Stomach (tissue), 4 donors: ENCODE measurements at regions not wholly inside any gene's neighbourhood (a gene's known extent, or its start where the extent isn't known, plus 50 kb on each side); places are given as distances from the start of the nearest gene placed in this dataset.

Experiments used
- CTCF ChIP-seq, 7 experiments: fragments of 450-650 bp in 4 of 7; fragments of 200-600 bp in 3 of 7; sonication (generic) in 3 of 7; IDR thresholded peaks; one replicate each; pipeline ENCODE4 v1.5.1; 2016 to 2019; ENCODE audit warnings: antibody characterized with exemption in 7 of 7, control low read depth in 2 of 7, mild to moderate bottlenecking in 1 of 7
- EP300 ChIP-seq: sonication (generic); formaldehyde crosslinking; IDR thresholded peaks from one replicate; pipeline ENCODE4 v1.6.1; 2017; ENCODE audit warnings: antibody characterized with exemption

DNA sequence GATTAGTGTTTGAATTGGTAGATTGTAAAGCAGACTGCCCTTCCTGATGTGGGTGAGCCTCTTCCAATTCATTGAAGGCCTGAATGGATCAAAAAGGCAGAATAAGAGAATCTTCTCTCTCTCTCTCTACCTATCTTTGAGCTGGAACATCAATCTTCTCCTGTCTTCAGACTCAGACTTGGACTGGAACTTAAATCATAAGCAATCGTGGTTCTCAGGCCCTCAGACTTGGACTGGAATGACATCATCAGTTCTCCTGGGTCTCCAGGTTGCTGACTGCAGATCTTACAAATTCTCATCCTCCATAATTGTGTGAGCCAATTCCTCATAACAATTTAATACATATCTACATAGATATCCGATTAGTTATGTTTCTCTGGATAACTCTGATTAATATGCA, 66.8 kb downstream of the IER5 start:
- no peak for TF ChIP-seq CTCF (IDR thresholded peaks at IDR 0.05)
- TF ChIP-seq EP300: no peak
